ENCODE measurements at regions not wholly inside any gene's neighbourhood (a gene's known extent, or its start where the extent isn't known, plus 50 kb on each side); places are given as distances from the start of the nearest gene placed in this dataset.

DNA sequence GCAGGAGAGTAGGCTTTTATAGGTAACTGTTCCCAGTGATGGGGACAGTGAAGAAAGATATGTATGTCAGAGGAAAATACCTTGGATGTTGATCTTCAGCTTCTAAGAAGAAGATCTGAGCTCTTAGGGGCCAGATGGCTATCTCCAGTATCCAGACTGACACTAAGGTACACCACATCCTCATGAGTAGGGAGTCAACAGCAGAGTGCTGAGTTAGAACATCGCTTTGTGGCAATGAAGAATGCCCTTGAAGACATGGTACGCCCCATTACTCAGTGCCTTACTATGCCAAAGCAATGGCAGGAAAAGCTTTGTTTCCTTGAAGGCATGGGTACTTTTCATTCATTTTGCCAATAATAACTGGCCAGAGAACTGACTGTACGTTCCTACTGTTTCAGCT is 263.7 kb downstream of the CEMIP2 start:
- no peak for DNase-seq

DNA sequence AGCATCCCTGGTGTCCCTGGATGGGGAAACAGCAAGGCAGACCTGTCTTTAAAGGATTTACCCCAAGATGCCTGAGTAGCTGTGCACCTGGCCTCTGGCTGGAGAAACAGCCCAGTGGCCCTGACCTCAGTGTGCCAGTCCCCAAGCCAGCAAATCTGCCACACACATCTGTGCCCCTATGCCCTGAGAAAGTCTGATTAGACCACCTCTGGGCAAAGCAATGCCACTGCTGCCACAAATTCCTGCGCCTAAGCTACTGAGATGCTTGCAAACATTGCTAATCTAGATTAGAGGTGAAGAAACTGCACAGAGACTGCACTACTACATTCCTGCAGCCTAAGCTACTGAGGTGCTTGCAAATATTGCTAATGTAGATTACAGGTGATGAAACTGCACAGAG is 269.6 kb downstream of the CEMIP2 start:
- DNase-seq = no peak

DNA sequence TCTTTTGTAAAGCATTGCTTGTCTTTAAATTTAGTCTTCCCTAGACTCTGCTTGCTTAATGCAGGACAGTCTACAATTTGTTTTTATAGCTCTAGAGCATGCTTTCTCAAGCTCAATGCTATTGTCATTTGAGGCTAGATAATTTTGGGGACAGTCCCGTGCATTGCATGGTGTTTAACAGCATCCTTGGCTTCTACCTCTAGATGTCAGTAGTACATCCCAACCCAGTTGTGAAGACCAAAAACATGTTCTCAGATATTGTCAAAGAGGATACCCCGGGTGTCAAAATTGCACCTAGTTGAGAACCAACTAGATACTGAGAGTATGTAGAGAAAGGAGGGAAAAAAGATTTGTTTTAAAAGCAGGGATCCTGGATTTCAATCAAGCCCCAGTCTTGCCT is 277.5 kb downstream of the CEMIP2 start:
- DNase-seq = no peak

DNA sequence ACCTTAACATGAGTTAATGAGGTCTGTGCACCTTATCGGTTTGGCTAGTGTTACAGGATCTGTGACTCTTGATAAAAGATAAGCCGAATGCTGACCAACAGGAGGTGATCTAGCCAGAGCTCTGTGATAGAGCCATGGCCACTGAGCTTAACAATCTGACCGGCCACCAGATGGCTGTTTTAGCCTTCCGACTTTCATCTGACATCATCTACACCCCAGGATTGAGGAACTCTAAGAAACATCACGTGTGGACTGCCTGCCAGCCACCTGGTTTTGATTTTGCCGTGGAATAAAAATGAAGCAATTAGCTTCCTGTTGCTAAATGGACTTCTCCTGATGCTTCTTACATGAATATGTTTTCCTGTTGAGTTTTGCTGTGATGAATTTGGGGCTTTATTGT is 281.3 kb downstream of the CEMIP2 start:
- no peak for DNase-seq

DNA sequence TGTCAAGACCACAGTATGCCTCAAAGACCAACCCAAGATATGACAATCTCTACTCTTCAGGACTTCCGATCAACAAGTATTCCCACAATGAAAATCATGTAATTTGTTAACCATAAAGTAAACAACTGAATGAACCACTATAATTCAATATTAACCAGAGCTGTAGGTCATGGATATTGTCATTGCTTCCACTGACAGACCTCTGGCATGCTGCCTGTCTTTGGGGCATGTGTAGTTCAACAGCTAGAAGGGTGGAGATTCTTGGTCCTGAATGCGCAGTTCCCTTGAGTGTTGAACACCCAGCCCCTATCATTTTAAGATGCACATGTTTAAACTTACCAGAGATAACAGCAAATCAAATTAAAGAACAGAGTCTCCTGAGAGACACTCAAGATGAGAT is 283.0 kb downstream of the CEMIP2 start:
- no peak for DNase-seq

DNA sequence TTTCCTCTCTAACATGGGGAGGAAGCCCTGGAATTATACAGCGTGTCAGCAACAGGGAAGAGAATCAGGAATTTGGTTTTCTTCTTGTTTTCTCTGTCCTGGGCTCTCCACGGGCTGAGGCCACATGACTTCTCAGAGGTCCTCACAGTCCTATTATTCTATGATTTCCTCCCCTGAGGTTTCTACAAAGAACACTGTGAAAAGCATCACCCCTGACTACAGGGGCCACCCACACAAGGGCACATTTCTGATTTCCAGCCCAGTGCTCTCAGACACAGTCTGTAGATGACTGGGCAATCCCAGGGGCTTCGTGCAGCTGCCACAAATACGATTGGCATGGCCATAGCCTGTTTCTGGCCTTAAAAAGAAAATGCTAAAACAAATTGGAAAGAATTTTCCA is 284.9 kb downstream of the CEMIP2 start:
- no peak for DNase-seq

DNA sequence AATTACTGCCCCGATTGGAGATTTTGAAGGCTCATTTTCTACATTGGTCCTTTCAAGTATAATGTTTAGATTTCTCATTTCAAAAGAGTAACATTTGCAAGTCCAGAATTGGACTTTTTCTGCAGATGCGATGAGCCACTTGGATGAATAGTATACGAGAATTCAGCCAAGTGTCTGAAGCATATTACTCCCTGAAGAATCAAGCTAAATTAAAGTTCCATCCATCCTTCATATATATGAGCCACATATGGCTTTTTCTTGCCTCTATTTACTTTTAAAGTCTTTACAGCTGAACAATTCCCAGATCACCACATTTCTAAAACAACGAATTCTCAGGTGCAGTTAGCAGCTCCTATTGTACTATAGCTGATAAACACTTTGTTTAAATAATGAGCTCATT is 288.7 kb downstream of the CEMIP2 start:
- DNase-seq = no peak

DNA sequence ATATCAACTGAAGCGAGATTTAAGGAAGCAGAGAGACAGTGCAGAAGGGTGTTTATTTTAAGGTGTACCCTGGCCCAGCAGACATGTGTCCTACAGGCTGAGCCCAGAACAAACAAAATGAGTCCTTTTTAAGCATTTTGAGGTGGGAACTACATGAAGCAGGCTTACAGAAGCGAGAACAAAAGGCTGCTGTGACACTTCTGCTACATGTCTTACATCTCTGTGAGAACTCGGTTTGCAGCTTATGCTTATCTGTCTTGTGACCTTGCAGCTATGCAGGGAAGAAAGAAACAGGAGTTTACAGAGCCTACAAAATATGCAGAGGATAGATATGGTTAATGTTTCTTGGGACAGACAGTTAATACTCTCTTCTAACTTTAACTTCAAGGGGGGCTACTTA is 295.9 kb downstream of the CEMIP2 start:
- no peak for DNase-seq

DNA sequence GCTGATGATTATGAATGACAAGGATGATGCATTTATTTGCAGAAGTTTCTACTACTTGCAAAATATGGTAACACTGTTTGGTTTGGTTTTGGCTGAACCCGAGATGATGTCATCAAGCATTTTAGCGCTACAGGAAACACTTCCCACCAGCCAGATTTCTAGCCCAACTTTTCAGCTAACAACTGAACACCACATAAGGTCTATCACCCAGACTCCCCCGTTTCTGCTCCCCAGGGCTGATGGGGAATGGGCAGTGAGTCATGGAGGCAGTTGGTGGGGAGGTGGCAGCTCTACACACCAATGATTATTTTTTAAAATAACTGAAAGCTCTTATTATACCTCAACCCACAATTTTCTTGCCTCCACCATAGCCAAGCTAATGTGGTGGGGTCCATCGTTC is 302.9 kb downstream of the CEMIP2 start:
- no peak for DNase-seq

DNA sequence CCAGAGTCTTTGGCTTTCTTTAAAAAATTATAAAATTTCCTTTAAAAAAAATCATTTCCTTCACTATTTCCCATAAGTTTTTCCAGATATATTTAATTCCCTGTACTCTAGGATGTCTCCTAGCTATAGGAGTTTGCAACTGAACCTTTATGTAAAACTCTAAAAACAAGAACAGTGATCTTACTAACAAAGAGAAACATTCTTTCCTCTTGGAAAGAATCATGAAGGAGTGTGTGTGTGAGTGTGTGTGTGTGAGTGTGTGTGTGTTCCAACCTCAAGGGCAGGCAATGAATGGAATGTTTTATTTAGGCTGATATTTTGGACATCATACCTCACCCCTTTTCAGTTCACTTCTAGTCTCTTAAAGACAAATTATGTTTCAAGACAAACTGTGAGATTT is 309.2 kb downstream of the CEMIP2 start:
- DNase-seq = no peak

DNA sequence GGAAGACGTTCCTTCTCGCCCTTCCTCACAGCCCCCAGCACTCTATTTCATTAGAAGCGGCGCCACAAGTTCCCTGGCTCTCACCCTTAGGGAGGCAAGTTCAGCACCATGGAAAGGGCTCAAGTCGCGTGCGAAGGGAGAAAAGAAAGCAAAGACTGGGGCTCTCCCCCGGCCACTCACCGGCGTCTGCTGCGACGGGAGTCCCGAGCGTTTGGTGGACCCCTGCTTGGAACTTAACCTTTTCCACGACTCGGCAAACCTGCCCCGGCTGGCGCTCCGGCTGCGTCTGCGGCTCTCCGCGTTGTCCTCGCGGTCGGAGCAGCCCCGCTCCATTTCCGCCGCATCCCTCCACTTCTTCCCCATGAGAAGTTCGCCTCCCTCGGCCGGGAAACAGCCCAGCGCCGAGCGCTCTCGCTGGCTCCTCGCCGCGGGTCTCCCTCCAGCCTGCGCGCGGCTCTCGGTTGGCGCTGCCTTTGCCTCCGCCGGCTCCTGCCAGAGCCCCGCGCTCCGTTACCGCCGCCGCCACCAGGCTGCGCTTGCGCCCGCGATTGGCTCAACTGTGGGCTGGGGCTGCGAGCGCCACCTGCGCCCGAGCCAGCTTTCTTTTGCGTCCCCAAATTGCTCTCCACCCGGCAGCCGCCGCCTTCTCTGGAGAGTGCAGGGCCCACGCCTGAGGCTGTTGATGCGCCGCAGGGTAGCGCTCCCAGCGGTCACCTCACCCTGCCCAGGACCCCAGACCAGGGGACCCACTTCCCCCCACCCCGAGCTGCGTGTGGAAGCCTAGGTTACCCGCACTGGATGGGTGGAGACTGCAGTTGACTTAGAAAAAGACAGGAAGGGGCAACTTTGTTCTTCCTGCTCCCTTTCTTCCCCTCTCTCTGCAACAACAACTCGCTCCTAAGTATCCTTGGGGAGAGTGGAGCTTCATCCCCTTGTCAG is 321.6 kb downstream of the CEMIP2 start:
- peak; percentile 81 for DNase-seq

DNA sequence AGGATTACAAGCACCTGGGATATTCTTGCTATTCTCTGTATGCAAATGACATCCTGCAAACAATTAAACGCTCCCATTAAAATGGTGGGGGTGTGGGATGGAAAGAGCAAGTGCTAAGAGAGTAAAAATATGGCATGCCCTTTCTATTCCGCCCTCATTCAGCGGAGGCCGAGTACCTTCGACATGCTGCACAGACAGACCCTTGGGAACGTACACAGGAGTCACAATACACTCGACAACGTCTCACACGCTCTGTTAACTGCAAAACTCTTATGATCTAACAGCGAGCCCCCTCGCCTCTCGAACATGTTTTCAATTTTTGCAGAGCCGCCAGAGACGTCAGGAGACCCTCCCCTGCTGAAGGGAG is 322.2 kb downstream of the CEMIP2 start:
- peak; percentile 58 for DNase-seq

DNA sequence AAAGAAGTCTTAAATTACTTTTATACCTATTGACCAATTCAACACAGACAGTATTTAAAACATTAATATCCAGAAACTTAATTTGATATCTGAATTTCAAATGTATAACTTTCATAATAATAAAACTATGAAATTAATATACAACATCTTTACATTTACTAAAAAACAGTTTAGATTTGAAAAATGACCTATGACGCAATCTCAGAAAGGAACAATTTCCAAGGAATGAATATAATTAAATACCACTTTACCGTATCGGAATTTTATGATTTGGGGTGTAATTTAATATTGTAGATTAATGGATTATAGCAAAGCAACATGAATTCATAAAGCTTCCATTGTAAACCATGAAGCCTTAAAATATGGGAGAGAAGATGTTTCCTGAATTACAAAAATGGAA is 321.5 kb upstream of the TRPM3 start:
- DNase-seq = no peak

DNA sequence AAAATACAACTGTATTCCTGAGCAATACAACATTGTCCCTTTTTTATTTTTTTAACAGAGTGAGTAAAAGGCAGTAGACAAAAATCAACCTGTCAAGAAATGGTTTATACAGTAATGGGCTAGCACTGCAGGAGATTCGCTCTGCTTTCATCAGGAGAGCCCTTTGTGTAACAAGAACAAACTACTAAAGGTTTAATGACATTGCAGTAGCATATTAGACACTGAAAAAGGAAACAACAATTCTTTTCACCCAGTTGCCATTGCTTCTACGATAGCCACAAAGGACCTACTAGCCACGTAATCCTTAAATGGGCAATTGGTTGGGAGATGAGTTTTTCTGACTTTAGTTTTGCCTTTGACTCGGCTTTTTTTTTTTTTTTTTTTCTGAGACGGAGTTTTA is 319.8 kb upstream of the TRPM3 start:
- DNase-seq = no peak

DNA sequence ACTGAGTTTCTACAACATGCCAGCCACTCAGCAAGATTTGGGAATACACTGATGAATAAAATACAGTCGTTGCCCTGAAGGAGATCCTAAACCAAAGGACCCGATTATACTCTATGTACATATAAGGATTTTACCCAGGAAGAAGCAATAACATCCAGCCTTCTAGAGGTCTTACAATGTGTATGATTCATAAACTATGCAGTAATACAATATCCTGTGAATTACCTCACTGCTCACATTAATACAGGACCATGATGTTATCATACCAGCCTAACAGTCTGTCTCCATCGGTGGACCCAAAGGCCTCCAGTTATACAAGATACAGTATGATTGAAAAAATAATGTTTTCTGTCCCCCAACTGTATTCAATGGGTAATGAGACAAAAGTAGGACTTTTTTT is 310.5 kb upstream of the TRPM3 start:
- no peak for DNase-seq

DNA sequence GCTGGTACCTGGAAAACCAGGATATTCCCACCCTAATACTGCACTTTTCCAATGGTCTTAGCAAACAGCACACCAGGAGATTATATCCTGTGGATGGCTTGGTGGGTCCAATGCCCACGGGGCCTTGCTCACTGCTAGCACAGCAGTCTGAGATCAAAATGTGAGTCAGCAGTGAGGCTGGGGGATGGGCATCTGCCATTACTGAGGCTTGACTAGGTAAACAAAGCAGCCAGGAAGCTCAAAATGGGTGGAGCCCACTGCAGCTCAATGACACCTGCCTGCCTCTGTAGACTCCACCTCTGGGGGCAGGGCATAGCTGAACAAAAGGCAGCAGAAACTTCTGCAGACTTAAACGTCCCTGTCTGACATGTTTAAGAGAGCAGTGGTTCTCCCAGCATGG is 285.9 kb upstream of the TRPM3 start:
- peak; percentile 22 for DNase-seq

DNA sequence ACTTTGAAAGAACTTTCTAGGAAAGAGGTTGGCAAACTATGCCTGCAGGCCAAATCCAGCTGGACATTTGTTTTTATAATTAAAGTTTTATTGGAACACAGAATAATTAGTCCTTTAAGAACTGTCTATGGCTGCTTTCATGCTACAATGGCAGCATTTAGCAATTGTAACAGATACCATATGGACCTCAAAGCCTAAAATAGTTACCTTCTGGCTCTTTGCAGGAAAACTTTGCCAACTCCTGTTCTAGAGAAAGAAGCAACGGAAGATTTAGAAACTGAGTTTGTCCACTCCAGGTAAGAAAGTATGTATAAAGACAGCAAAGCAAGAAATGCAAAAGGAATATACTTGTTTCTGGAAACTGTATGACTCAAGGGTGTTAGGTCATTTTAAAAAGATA is 281.7 kb upstream of the TRPM3 start:
- DNase-seq = no peak

DNA sequence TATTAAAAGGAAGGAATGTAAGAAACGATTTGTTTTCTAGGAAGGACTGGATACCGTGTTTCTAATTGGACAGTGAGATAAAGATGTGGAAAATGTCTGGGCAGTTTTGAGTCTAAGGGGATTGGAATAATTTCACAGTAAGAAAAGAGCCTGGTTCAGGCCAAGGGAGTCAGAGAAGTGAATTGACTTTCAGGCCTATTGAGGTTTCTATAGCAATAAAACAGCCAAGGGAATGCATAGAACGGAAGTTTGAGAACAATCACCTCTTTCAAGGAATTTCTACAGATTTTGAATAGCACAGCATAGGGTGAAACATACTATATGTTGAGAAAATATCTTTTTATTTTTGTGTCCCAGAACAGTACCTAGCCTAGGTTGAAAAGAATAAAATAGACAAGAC is 271.6 kb upstream of the TRPM3 start:
- DNase-seq = no peak

DNA sequence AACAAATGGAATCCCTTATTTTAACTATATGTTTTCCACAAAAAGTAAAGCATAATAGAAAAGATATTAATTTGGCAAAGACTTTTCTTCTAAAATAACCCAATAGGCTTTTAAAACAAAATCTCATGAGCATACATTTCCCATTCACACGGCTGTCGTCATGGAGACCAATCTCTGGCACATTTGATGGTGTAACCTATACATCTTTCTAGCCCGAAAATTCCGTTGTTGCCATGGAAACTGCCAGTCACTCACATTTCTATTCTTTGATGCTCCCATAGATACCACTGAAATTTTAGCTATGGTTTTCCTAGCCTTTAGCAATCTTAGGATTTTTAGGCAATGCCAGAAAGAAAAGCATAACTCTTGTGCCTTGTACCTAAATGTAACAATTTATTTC is 262.9 kb upstream of the TRPM3 start:
- peak; percentile 5 for DNase-seq

DNA sequence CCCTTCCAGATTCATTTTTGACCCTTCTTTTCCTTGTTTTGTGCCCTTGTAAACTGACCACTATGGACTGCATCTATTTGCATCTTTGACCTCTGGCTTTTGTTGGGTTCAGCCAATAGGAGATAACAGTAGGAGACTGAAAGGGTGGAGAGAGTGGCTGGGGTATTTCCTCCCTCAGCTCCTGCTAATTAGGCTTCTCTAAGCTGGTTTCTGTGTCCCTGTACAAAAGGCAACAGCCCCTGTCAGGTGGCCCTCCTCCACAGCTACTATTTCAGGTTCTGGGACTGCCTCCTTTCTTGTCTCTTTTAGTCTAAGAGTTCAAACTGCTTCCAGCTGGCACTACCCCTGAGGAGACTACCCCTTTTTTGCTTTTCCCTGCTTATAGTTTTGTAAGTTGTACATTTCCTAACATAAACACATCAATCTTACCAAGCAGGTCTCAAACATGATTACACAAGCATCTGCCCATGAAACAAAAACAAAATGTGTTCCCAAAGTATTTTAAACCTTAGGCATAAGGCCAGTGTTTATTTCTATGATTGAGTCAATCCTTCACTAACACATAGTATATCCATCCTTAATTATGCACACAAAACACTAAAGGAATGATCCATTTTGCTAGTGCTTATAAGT is 262.0 kb upstream of the TRPM3 start:
- no peak for DNase-seq

DNA sequence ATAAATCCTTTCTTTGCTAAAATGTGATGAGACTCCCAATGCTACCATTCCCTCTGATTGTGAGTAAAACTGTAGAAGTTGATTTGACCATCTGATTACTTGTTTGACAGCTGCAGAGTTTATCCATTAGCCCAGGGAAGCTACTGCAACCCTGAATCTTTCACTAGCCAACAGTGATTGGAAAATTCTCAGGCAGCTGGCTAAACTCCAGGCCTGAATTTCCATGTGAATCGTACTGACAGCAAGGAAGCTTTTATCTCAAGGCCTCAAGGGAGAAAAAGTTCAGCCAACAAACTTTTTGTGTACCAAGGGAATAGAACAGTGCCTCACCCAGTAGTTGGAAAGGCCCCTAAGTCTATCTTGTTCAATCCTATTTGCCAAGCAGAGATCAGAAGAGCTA is 246.7 kb upstream of the TRPM3 start:
- no peak for DNase-seq

DNA sequence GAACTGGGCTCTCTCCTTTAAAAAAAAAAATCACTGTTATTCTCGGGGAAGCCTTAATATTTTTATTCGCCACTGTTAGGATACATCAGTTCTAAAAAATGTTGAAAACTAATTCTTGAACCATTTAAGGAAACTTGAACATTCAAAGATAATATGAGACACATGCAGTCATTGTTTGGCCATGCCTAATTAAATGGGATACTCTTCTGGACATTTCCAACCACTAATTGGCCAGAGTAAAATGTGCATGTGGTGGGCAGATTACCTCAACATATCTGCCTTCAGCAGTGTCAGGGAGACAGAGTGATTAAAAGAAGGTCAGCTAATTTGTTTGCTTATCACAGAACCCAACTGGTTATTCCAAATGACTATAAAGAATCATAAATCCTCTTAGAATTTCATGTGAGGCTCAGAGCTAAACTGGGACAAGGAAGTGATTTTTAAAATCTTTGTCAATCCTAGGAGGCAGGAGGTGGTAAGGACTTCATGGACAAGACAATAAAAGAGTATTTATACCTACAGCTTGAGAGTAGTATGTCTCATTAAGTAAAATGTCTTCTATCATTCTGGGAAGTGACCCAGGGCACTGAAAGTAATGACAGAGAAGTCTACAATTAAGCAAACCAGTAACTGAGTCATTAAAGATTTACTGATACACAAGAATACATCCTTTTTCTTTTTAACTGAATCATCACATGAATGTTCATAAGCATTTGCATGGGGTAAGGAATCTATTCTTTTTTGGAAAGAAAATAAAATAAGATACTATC is 242.9 kb upstream of the TRPM3 start:
- peak; percentile 47 for DNase-seq

DNA sequence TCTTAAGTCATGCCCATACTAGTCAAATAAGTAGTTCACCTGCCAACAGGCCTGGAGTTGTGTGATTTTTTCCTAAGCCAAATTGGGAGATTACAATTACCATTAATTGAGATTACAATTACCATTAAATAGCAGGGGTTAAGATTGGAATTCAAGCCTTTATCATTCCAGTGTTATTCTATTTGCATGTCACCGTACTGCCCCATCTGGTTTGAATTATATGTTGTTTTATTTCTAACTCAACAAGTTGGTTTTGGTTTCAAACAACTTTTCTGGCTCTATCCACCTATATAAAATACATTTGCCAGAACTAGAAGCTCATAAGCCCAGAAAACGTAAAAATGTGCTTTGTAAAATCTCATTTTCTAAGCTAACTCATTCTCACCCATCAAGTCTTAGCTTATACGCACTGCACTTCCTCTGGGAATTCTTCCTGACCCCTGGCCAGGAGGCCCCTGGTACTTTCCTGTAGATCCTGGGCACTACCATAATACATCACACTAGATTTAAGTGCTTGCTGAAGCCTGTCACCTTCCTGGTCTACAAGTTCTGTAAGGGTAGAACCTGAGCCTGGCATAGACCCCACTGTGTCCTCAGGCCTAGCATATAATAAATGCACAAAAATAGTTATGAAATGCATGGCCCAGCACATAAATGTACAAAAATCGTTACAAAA is 242.0 kb upstream of the TRPM3 start:
- DNase-seq = no peak

Measured in NCI-H69 (cell line).